GM23248 (cell line): ENCODE measurements at regions not wholly inside any gene's neighbourhood (a gene's known extent, or its start where the extent isn't known, plus 50 kb on each side); places are given as distances from the start of the nearest gene placed in this dataset.
"Not testable (repeated sequence)": the region's sequence is repeated elsewhere in the genome, so short reads cannot be mapped to it uniquely, and the experiment has no call there.

Experiments
- DNase-seq: peaks from one replicate; pipeline ENCODE4 v3.0.0-alpha.2; 2015
- H2AFZ ChIP-seq: fragments of 200-600 bp; sonication (generic); 2 replicates; pipeline ENCODE4 v1.6.1; 2016; ENCODE audit warnings: antibody characterized with exemption
- H3F3A ChIP-seq: fragments of 200-600 bp; sonication (generic); 2 replicates; pipeline ENCODE4 v1.6.1; 2016; ENCODE audit warnings: mild to moderate bottlenecking, antibody characterized with exemption, mixed run types; ENCODE audit not compliant: insufficient read depth
- H3K27ac ChIP-seq: fragments of 200-600 bp; sonication (generic); 2 replicates; pipeline ENCODE4 v1.5.1; 2016; ENCODE audit warnings: mild to moderate bottlenecking
- H3K27me3 ChIP-seq: fragments of 200-600 bp; sonication (generic); replicated peaks from 2 replicates; pipeline ENCODE4 v1.6.1; 2016; ENCODE audit warnings: mild to moderate bottlenecking; ENCODE audit not compliant: insufficient read depth
- H3K36me3 ChIP-seq: fragments of 200-600 bp; sonication (generic); 2 replicates; pipeline ENCODE4 v1.6.1; 2016; ENCODE audit warnings: low read depth, mild to moderate bottlenecking
- H3K4me1 ChIP-seq: fragments of 200-600 bp; sonication (generic); 2 replicates; pipeline ENCODE4 v1.6.1; 2016; ENCODE audit warnings: mild to moderate bottlenecking; ENCODE audit not compliant: insufficient read depth
- H3K4me2 ChIP-seq: fragments of 200-600 bp; sonication (generic); one replicate; pipeline ENCODE4 v1.6.1; 2016; ENCODE audit warnings: mild to moderate bottlenecking; ENCODE audit not compliant: unreplicated experiment
- H3K4me3 ChIP-seq: fragments of 200-600 bp; sonication (generic); 2 replicates; pipeline ENCODE4 v1.5.1; 2016; ENCODE audit warnings: mild to moderate bottlenecking
- H3K79me2 ChIP-seq: fragments of 200-600 bp; sonication (generic); 2 replicates; pipeline ENCODE4 v1.6.1; 2016; ENCODE audit warnings: mild to moderate bottlenecking; ENCODE audit not compliant: insufficient read depth
- H3K9ac ChIP-seq: fragments of 200-600 bp; sonication (generic); 2 replicates; pipeline ENCODE4 v1.6.1; 2016; ENCODE audit warnings: mild to moderate bottlenecking
- H3K9me2 ChIP-seq: fragments of 200-600 bp; sonication (generic); 2 replicates; pipeline ENCODE4 v1.6.1; 2016; ENCODE audit warnings: mixed run types, mild to moderate bottlenecking, moderate library complexity; ENCODE audit not compliant: insufficient read depth
- H3K9me3 ChIP-seq: fragments of 200-600 bp; sonication (generic); one replicate; pipeline ENCODE4 v1.6.1; 2017; ENCODE audit warnings: low read depth
- H4K20me1 ChIP-seq: fragments of 200-600 bp; sonication (generic); 2 replicates; pipeline ENCODE4 v1.6.0; 2016; ENCODE audit not compliant: insufficient read depth
- EZH2 ChIP-seq: fragments of 200-600 bp; sonication (generic); IDR thresholded peaks from 2 replicates; pipeline ENCODE4 v1.6.1; 2018; ENCODE audit warnings: antibody characterized with exemption, mild to moderate bottlenecking; ENCODE audit not compliant: insufficient read depth, poor library complexity, severe bottlenecking
- EZH2phosphoT487 ChIP-seq: fragments of 200-600 bp; sonication (generic); IDR thresholded peaks from 2 replicates; pipeline ENCODE4 v1.6.1; 2018; ENCODE audit warnings: antibody characterized with exemption, moderate library complexity, mild to moderate bottlenecking, low read depth; ENCODE audit not compliant: insufficient read depth
- WGBS, 2 experiments: methylation state at CpG; one replicate each; pipeline ENCODE4 v1.1.6; 2015 to 2017; ENCODE audit warnings: low lambda C conversion rate in 2 of 2, low coverage in 1 of 2; ENCODE audit errors: missing lambda C conversion rate in 2 of 2; 5-methylcytosine and 5-hydroxymethylcytosine counted together
- in situ Hi-C: fragments of 300-500 bp; cut with MboI; formaldehyde crosslinking; loops from 2 replicates; pipeline ENCODE4 v1.15.0; 2020

GRCh38 chr3:6396631-6397030 lies 464.3 kb upstream of the GRM7 start:
- 0 to 9% methylated on average over 1 of the region's 1 CpG for WGBS, 2 experiments
- no peaks in the 10 kb centered on the region for H3K36me3 ChIP-seq
- no peak overlapping the region for H3K27ac ChIP-seq
- no peak overlapping the region for H3K4me2 ChIP-seq
- no peaks in the 10 kb centered on the region for H3K9me3 ChIP-seq
- H3F3A ChIP-seq: no peaks in the 10 kb centered on the region
- no peaks in the 10 kb centered on the region for H3K27me3 ChIP-seq
- H4K20me1 ChIP-seq: no peaks in the 10 kb centered on the region
- in situ Hi-C loops: no loop called here
- H3K4me1 ChIP-seq: no peaks in the 10 kb centered on the region
- H3K79me2 ChIP-seq: no peaks in the 10 kb centered on the region
- no peak overlapping the region for H3K4me3 ChIP-seq
- DNase-seq: no peak
- TF ChIP-seq EZH2phosphoT487: no peak
- no peak for TF ChIP-seq EZH2
- H2AFZ ChIP-seq: no peak overlapping the region
- H3K9me2 ChIP-seq: no peaks in the 10 kb centered on the region
- no peak overlapping the region for H3K9ac ChIP-seq

- H3K4me1 ChIP-seq, H3K9me3 ChIP-seq, H3K4me2 ChIP-seq, H3K79me2 ChIP-seq, H3K27me3 ChIP-seq, in situ Hi-C loops, H2AFZ ChIP-seq, H3K27ac ChIP-seq, H3K9ac ChIP-seq, H3K4me3 ChIP-seq, H3K36me3 ChIP-seq, H3F3A ChIP-seq, H4K20me1 ChIP-seq, H3K9me2 ChIP-seq, DNase-seq: not testable (repeated sequence)
- WGBS, 2 experiments: 8 to 9% methylated on average over 4 of the region's 4 CpGs
These were observed 458.2 kb upstream of the GRM7 start for GRCh38 chr3:6402666-6403065.

GRCh38 chr3:6406923-6407322 lies 454.0 kb upstream of the GRM7 start:
- H3K27me3 ChIP-seq, H3K9me3 ChIP-seq, H3K9me2 ChIP-seq, H2AFZ ChIP-seq, DNase-seq, in situ Hi-C loops, H3K36me3 ChIP-seq, H3K79me2 ChIP-seq, H3K9ac ChIP-seq, H3K4me3 ChIP-seq, H3K4me2 ChIP-seq, H3F3A ChIP-seq, H3K27ac ChIP-seq, H4K20me1 ChIP-seq, H3K4me1 ChIP-seq: not testable (repeated sequence)
- 13% methylated on average over 4 of the region's 4 CpGs for WGBS, 2 experiments

GRCh38 chr3:6416049-6416661 lies 444.8 kb upstream of the GRM7 start:
- no peaks in the 10 kb centered on the region for H4K20me1 ChIP-seq
- in situ Hi-C loops: no loop called here
- H3K4me1 ChIP-seq: no peaks in the 10 kb centered on the region
- no peak overlapping the region for H3K4me2 ChIP-seq
- no peaks in the 10 kb centered on the region for H3K79me2 ChIP-seq
- H3K27ac ChIP-seq: no peak overlapping the region
- no peak overlapping the region for H2AFZ ChIP-seq
- no peak for DNase-seq
- no peaks in the 10 kb centered on the region for H3K36me3 ChIP-seq
- H3K9ac ChIP-seq: no peak overlapping the region
- TF ChIP-seq EZH2phosphoT487: no peak
- TF ChIP-seq EZH2: no peak
- WGBS, 2 experiments: 17 to 18% methylated on average over 4 of the region's 4 CpGs
- H3F3A ChIP-seq: no peaks in the 10 kb centered on the region
- no peak overlapping the region for H3K4me3 ChIP-seq
- H3K9me3 ChIP-seq: no peaks in the 10 kb centered on the region
- no peaks in the 10 kb centered on the region for H3K9me2 ChIP-seq
- H3K27me3 ChIP-seq: no peaks in the 10 kb centered on the region

GRCh38 chr3:6417174-6417573 lies 443.7 kb upstream of the GRM7 start:
- no peaks in the 10 kb centered on the region for H3K36me3 ChIP-seq
- 27 to 35% methylated on average over 4 of the region's 4 CpGs for WGBS, 2 experiments
- H3K27me3 ChIP-seq: no peaks in the 10 kb centered on the region
- H3K27ac ChIP-seq: no peak overlapping the region
- no peaks in the 10 kb centered on the region for H3K9me3 ChIP-seq
- in situ Hi-C loops: no loop called here
- no peak overlapping the region for H2AFZ ChIP-seq
- no peak for DNase-seq
- no peaks in the 10 kb centered on the region for H3K9me2 ChIP-seq
- no peaks in the 10 kb centered on the region for H3F3A ChIP-seq
- no peaks in the 10 kb centered on the region for H3K79me2 ChIP-seq
- H3K9ac ChIP-seq: no peak overlapping the region
- no peak overlapping the region for H3K4me3 ChIP-seq
- no peaks in the 10 kb centered on the region for H3K4me1 ChIP-seq
- no peaks in the 10 kb centered on the region for H4K20me1 ChIP-seq
- TF ChIP-seq EZH2phosphoT487 (no peak), EZH2 (no peak)
- H3K4me2 ChIP-seq: no peak overlapping the region
